ENCODE measurements at regions not wholly inside any gene's neighbourhood (a gene's known extent, or its start where the extent isn't known, plus 50 kb on each side); places are given as distances from the start of the nearest gene placed in this dataset.

DNA sequence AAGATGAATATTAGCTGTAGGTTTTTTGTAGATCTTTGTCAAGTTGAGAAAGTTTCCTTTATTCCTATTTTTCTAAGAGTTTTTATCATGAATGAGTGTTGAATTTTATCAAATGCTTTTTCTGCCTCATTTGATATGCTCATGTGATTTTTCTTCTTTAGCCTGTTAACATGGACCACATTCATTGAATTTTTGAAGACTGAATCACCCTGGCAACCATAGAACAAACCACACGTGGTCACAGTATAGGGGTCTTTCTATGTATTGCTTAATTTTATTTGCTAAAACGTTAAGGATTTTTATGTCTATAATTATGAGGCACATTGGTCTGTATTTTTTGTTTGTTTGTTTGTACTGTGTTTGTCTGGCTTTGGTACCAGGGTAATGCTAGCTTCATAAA is 201.7 kb upstream of the CWC22 start:
- H3K9ac ChIP-seq (ENCODE audit: extremely low read depth, insufficient read length, low read length): no peak overlapping the region
- peaks cover 5 to 9% of the 10 kb centered on the region in 2 experiments; a peak in 2 of 4 replicates for H3K4me1 Mint-ChIP-seq
- no peak overlapping the region for H2BK15ac ChIP-seq (ENCODE audit: low read depth, low read length)
- no peaks in the 10 kb centered on the region for H3K36me3 Mint-ChIP-seq (ENCODE audit: insufficient read depth in 1 of 3, low read depth in 3 of 3)
- DNase-seq: no peak
- no peak overlapping the region for H4K8ac ChIP-seq (replicated peaks; ENCODE audit: insufficient read length, low read depth, low read length)
- no peak overlapping the region for H3K4ac ChIP-seq (ENCODE audit: low read depth, low read length)
- TF ChIP-seq, protein P1, sequence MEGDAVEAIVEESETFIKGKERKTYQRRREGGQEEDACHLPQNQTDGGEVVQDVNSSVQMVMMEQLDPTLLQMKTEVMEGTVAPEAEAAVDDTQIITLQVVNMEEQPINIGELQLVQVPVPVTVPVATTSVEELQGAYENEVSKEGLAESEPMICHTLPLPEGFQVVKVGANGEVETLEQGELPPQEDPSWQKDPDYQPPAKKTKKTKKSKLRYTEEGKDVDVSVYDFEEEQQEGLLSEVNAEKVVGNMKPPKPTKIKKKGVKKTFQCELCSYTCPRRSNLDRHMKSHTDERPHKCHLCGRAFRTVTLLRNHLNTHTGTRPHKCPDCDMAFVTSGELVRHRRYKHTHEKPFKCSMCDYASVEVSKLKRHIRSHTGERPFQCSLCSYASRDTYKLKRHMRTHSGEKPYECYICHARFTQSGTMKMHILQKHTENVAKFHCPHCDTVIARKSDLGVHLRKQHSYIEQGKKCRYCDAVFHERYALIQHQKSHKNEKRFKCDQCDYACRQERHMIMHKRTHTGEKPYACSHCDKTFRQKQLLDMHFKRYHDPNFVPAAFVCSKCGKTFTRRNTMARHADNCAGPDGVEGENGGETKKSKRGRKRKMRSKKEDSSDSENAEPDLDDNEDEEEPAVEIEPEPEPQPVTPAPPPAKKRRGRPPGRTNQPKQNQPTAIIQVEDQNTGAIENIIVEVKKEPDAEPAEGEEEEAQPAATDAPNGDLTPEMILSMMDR (conservative IDR thresholded peaks at IDR 0.05): no peak
- no peak overlapping the region for H3K4me3 Mint-ChIP-seq
- no peak overlapping the region for H2BK120ac ChIP-seq (ENCODE audit: low read depth, low read length, poor library complexity, severe bottlenecking)
- no peak overlapping the region for H3K27ac Mint-ChIP-seq
- H3K79me1 ChIP-seq (ENCODE audit: insufficient read depth, low read depth, low read length, poor library complexity, severe bottlenecking): no peaks in the 10 kb centered on the region
- H4K20me1 ChIP-seq (ENCODE audit: control insufficient read depth, insufficient read depth, insufficient read length): no peaks in the 10 kb centered on the region
- H3T11ph ChIP-seq (ENCODE audit: low read length): no peak overlapping the region
- no peaks in the 10 kb centered on the region for H3K27me3 ChIP-seq (ENCODE audit: insufficient read depth, low read length)
- H2BK5ac ChIP-seq (ENCODE audit: insufficient read length, low read length): no peak overlapping the region
- no peaks in the 10 kb centered on the region for H3K27me3 Mint-ChIP-seq (ENCODE audit: low read depth)
- no peak overlapping the region for H3K56ac ChIP-seq (ENCODE audit: insufficient read length, low read depth, low read length)
- H3K23ac ChIP-seq (ENCODE audit: insufficient read length, low read depth, low read length): no peak overlapping the region
- no peak overlapping the region for H2BK20ac ChIP-seq (ENCODE audit: low read depth, low read length, poor library complexity, severe bottlenecking)
- H2AFZ ChIP-seq (ENCODE audit: low read length): no peak overlapping the region
- no peaks in the 10 kb centered on the region for H3K9me3 ChIP-seq (ENCODE audit: control insufficient read depth, low read depth, low read length)
- 0 out of 2 replicates have a peak, but pooled peaks cover 3% of the 10 kb centered on the region for H3K4me1 ChIP-seq (ENCODE audit: insufficient read depth, low read length)
- H4K91ac ChIP-seq (ENCODE audit: insufficient read length, low read depth, low read length): no peak overlapping the region
- H3K23me2 ChIP-seq (ENCODE audit: insufficient read length, low read depth, low read length, poor library complexity, severe bottlenecking): no peaks in the 10 kb centered on the region
- no peak overlapping the region for H3K14ac ChIP-seq (ENCODE audit: insufficient read depth, low read length)
- H3K18ac ChIP-seq (ENCODE audit: insufficient read length, low read depth, low read length): no peak overlapping the region
- no peak overlapping the region for H3K4me2 ChIP-seq (ENCODE audit: insufficient read depth, insufficient read length, low read length)
- no CpG with 5 or more reads among the region's 2 CpGs for whole genome bisulfite sequencing (ENCODE audit: extremely low coverage, insufficient read length, low lambda C conversion rate)
- H4K5ac ChIP-seq (ENCODE audit: insufficient read length, low read depth, low read length): no peak overlapping the region
- no peak overlapping the region for H3K27ac ChIP-seq (ENCODE audit: insufficient read length, low read depth, low read length)
- no peak overlapping the region for H2AK5ac ChIP-seq (ENCODE audit: insufficient read length, low read length)
- no peak overlapping the region for H2BK12ac ChIP-seq (ENCODE audit: insufficient read length, low read depth, low read length)
- H3K79me2 ChIP-seq (ENCODE audit: insufficient read depth, low read length): no peaks in the 10 kb centered on the region
- H3K9me3 Mint-ChIP-seq: no peaks in the 10 kb centered on the region

Data from H9 (cell line).